Uterus (tissue), 3 donors: ENCODE measurements at regions not wholly inside any gene's neighbourhood (a gene's known extent, or its start where the extent isn't known, plus 50 kb on each side); places are given as distances from the start of the nearest gene placed in this dataset.

Experiments
- DNase-seq, 2 donors: peaks; one replicate each; pipeline ENCODE4 v3.0.0-alpha.2; 2019 to 2020
- H3K27ac ChIP-seq, 2 donors: fragments of 200-600 bp; sonication (generic); 1 replicate in 1 of 2; 2 replicates in 1 of 2; pipeline ENCODE4 v1.5.1; 2016 to 2018
- H3K27me3 ChIP-seq, 2 donors: fragments of 200-600 bp; sonication (generic); one replicate each; pipeline ENCODE4 v1.5.1; 2018 to 2019; ENCODE audit warnings: control low read depth in 1 of 2
- H3K36me3 ChIP-seq, 2 donors: fragments of 200-600 bp; sonication (generic); one replicate each; pipeline ENCODE4 v1.5.1; 2019; ENCODE audit warnings: control low read depth in 1 of 2
- H3K4me1 ChIP-seq, 2 donors: fragments of 200-600 bp; sonication (generic); one replicate each; pipeline ENCODE4 v1.5.1; 2018 to 2019; ENCODE audit warnings: control low read depth in 1 of 2
- H3K4me3 ChIP-seq, 2 donors: fragments of 200-600 bp; sonication (generic); 1 replicate in 1 of 2; 2 replicates in 1 of 2; pipeline ENCODE4 v1.5.1; 2018 to 2019; ENCODE audit warnings: mild to moderate bottlenecking in 1 of 2
- H3K9me3 ChIP-seq, 2 donors: fragments of 200-600 bp; sonication (generic); one replicate each; pipeline ENCODE4 v1.5.1; 2019; ENCODE audit warnings: control low read depth in 1 of 2
- CTCF ChIP-seq, 4 experiments: fragments of 200-600 bp in 2 of 4; fragments of 450-650 bp in 2 of 4; sonication (generic) in 2 of 4; IDR thresholded peaks; one replicate each; pipeline ENCODE4 v1.5.1; 2016 to 2019; ENCODE audit warnings: antibody characterized with exemption in 4 of 4, mild to moderate bottlenecking in 2 of 4, moderate library complexity in 1 of 4
- POLR2A ChIP-seq, 2 donors: fragments of 450-650 bp; IDR thresholded peaks; one replicate each; pipeline ENCODE4 v1.6.1; 2016; ENCODE audit warnings: antibody characterized with exemption in 2 of 2, mild to moderate bottlenecking in 1 of 2, moderate library complexity in 1 of 2
- intact Hi-C: fragments of 100-400 bp; cut with DNase I; formaldehyde crosslinking; loops from one replicate; pipeline ENCODE4 v1.15.1; 2023; ENCODE audit warnings: low total_unique reads
- donor health status: DM: yes; HTN: yes; CAD: no.

- no peak for DNase-seq
- Histone ChIP-seq H3K4me3 (no peak overlapping the region), H3K27me3 (no peaks in the 10 kb centered on the region), H3K4me1 (no peaks in the 10 kb centered on the region), H3K9me3 (no peaks in the 10 kb centered on the region), H3K36me3 (no peaks in the 10 kb centered on the region), H3K27ac (no peak overlapping the region)
- intact Hi-C loops = no loop called here
- TF ChIP-seq POLR2A (IDR thresholded peaks at IDR 0.05) (no peak), CTCF (IDR thresholded peaks at IDR 0.05) (no peak)
Observed at GRCh38 chr6:65903992-65904391, 197.0 kb upstream of the EYS start.

GRCh38 chr6:65900928-65901327, 193.9 kb upstream of the EYS start:
- H3K4me1 ChIP-seq = no peaks in the 10 kb centered on the region
- no peak overlapping the region for H3K27ac ChIP-seq
- DNase-seq = no peak
- no peak for TF ChIP-seq CTCF (IDR thresholded peaks at IDR 0.05)
- no peak for TF ChIP-seq POLR2A (IDR thresholded peaks at IDR 0.05)
- H3K9me3 ChIP-seq = no peaks in the 10 kb centered on the region
- H3K36me3 ChIP-seq = no peaks in the 10 kb centered on the region
- no peaks in the 10 kb centered on the region for H3K27me3 ChIP-seq
- H3K4me3 ChIP-seq = no peak overlapping the region
- intact Hi-C loops = no loop called here

GRCh38 chr6:65896140-65896539, 189.1 kb upstream of the EYS start:
- Histone ChIP-seq H3K36me3 (no peaks in the 10 kb centered on the region), H3K9me3 (no peaks in the 10 kb centered on the region), H3K4me3 (no peak overlapping the region), H3K27me3 (no peaks in the 10 kb centered on the region), H3K4me1 (no peaks in the 10 kb centered on the region), H3K27ac (no peak overlapping the region)
- TF ChIP-seq CTCF (IDR thresholded peaks at IDR 0.05) (no peak), POLR2A (IDR thresholded peaks at IDR 0.05) (no peak)
- DNase-seq = no peak
- intact Hi-C loops = no loop called here

GRCh38 chr6:65876668-65877067, 169.6 kb upstream of the EYS start:
- Histone ChIP-seq H3K4me3 (no peak overlapping the region), H3K27me3 (no peaks in the 10 kb centered on the region), H3K36me3 (no peaks in the 10 kb centered on the region), H3K4me1 (no peaks in the 10 kb centered on the region), H3K27ac (no peak overlapping the region), H3K9me3 (no peaks in the 10 kb centered on the region)
- intact Hi-C loops = no loop called here
- DNase-seq = no peak
- no peak for TF ChIP-seq POLR2A (IDR thresholded peaks at IDR 0.05)
- no peak for TF ChIP-seq CTCF (IDR thresholded peaks at IDR 0.05)

GRCh38 chr6:65852369-65852852, 145.4 kb upstream of the EYS start:
- no peak for DNase-seq
- intact Hi-C loops = no loop called here

More at GRCh38 chr6:65852369-65852852, 145.4 kb upstream of the EYS start:
- TF ChIP-seq POLR2A (IDR thresholded peaks at IDR 0.05) (no peak), CTCF (IDR thresholded peaks at IDR 0.05) (no peak)
- H3K4me1 ChIP-seq = no peaks in the 10 kb centered on the region
- H3K27me3 ChIP-seq = no peaks in the 10 kb centered on the region
- no peaks in the 10 kb centered on the region for H3K36me3 ChIP-seq
- H3K27ac ChIP-seq = no peak overlapping the region
- H3K4me3 ChIP-seq = no peak overlapping the region
- no peaks in the 10 kb centered on the region for H3K9me3 ChIP-seq
